B cell (primary cell): ENCODE measurements at regions not wholly inside any gene's neighbourhood (a gene's known extent, or its start where the extent isn't known, plus 50 kb on each side); places are given as distances from the start of the nearest gene placed in this dataset.

ENCODE experiments used
- ATAC-seq: fragments of 200-7000 bp; cut with Tn5 transposase; one replicate; pipeline ENCODE4 v1.10.0; 2021; ENCODE audit warnings: low read depth, mild to moderate bottlenecking, moderate number of reproducible peaks, moderate library complexity
- CTCF ChIA-PET: fragments of 350-600 bp; sonication (Branson Sonifier 250); formaldehyde crosslinking; loops from one replicate; lab custom pipeline; 2021; ENCODE audit warnings: antibody characterized with exemption, inconsistent platforms; lab: Charles Lee
- POLR2A ChIA-PET: fragments of 350-600 bp; sonication (Branson Sonifier 250); formaldehyde crosslinking; loops from one replicate; lab custom pipeline; 2021; ENCODE audit warnings: antibody characterized with exemption; lab: Charles Lee
- DNase-seq: peaks from one replicate; pipeline ENCODE4 v3.0.0; 2013
- H2AFZ ChIP-seq: 2 replicates; pipeline ENCODE4 v1.6.1; 2012; ENCODE audit warnings: mild to moderate bottlenecking, low read depth, low read length; ENCODE audit not compliant: insufficient read depth, poor library complexity, severe bottlenecking
- H3K27ac ChIP-seq, 2 donors: 1 replicate in 1 of 2; 2 replicates in 1 of 2; pipeline ENCODE4 v1.5.1; 2012 to 2013; ENCODE audit warnings: low read length in 2 of 2, mild to moderate bottlenecking in 2 of 2, moderate library complexity in 1 of 2
- H3K27me3 ChIP-seq, 4 experiments: fragments of 200-600 bp in 1 of 4; sonication (generic) in 1 of 4; replicated peaks in 1 of 4; 1 replicate in 2 of 4; 2 replicates in 2 of 4; pipeline versions ENCODE4 v1.6.1 to v1.7.0; 2013 to 2016; ENCODE audit warnings: low read length in 3 of 4, mild to moderate bottlenecking in 2 of 4, mixed read lengths in 1 of 4, moderate library complexity in 1 of 4; ENCODE audit not compliant: insufficient read depth in 4 of 4, control insufficient read depth in 3 of 4; ENCODE audit errors: control extremely low read depth in 1 of 4
- H3K36me3 ChIP-seq, 2 experiments: replicated peaks in 1 of 2; 1 replicate in 1 of 2; 2 replicates in 1 of 2; pipeline versions ENCODE4 v1.6.1 to v1.7.1; 2013; ENCODE audit warnings: low read length in 1 of 2; ENCODE audit not compliant: insufficient read depth in 2 of 2, control insufficient read depth in 1 of 2; ENCODE audit errors: control extremely low read depth in 1 of 2, extremely low read depth in 1 of 2
- H3K4me1 ChIP-seq, 2 donors: fragments of 200-600 bp in 1 of 2; sonication (generic) in 1 of 2; 1 replicate in 1 of 2; 2 replicates in 1 of 2; pipeline versions ENCODE4 v1.5.1 to v1.6.1; 2013 to 2017; ENCODE audit warnings: low read length in 2 of 2; ENCODE audit not compliant: control insufficient read depth in 2 of 2, insufficient read depth in 2 of 2
- H3K4me2 ChIP-seq: replicated peaks from 2 replicates; pipeline ENCODE3; 2012; ENCODE audit warnings: mild to moderate bottlenecking, low read depth, low read length; ENCODE audit not compliant: poor library complexity, severe bottlenecking
- H3K4me3 ChIP-seq, 5 experiments: fragments of 200-600 bp in 1 of 5; sonication (generic) in 1 of 5; 1 replicate in 3 of 5; 2 replicates in 2 of 5; pipeline versions ENCODE4 v1.5.1 to v1.7.0; 2011 to 2016; ENCODE audit warnings: low read length in 4 of 5, mild to moderate bottlenecking in 4 of 5, low read depth in 2 of 5, control low read depth in 1 of 5, moderate library complexity in 1 of 5; ENCODE audit not compliant: insufficient read depth in 1 of 5; ENCODE audit errors: control extremely low read depth in 1 of 5, extremely low read depth in 1 of 5
- H3K79me2 ChIP-seq: fragments of 200-600 bp; sonication (generic); one replicate; pipeline ENCODE4 v1.6.0; 2016; ENCODE audit warnings: low read length; ENCODE audit not compliant: control insufficient read depth, insufficient read depth
- H3K9ac ChIP-seq: fragments of 200-600 bp; sonication (generic); 2 replicates; pipeline ENCODE4 v1.6.1; 2017; ENCODE audit warnings: mild to moderate bottlenecking, low read length, moderate library complexity
- H3K9me3 ChIP-seq, 3 donors: one replicate each; pipeline versions ENCODE4 v1.6.1 to v1.7.1; 2013; ENCODE audit warnings: low read length in 2 of 3; ENCODE audit not compliant: control insufficient read depth in 2 of 3, insufficient read depth in 1 of 3; ENCODE audit errors: control extremely low read depth in 1 of 3
- H4K20me1 ChIP-seq: 2 replicates; pipeline ENCODE4 v1.6.0; 2012; ENCODE audit warnings: mild to moderate bottlenecking, low read length; ENCODE audit not compliant: insufficient read depth, control insufficient read depth, poor library complexity, severe bottlenecking
- H3K27ac Mint-ChIP-seq: one replicate; pipeline ENCODE4 v1.8.0; 2021; ENCODE audit warnings: mixed read lengths
- H3K27me3 Mint-ChIP-seq: one replicate; pipeline ENCODE4 v1.8.0; 2021; ENCODE audit warnings: mixed read lengths
- H3K4me1 Mint-ChIP-seq: one replicate; pipeline ENCODE4 v1.8.0; 2021; ENCODE audit warnings: mixed read lengths
- H3K4me3 Mint-ChIP-seq: one replicate; pipeline ENCODE4 v1.8.0; 2021; ENCODE audit warnings: mixed read lengths
- H3K9me3 Mint-ChIP-seq: one replicate; pipeline ENCODE4 v1.8.0; 2022; ENCODE audit warnings: mixed read lengths; ENCODE audit not compliant: insufficient read depth
- EZH2 ChIP-seq: IDR thresholded peaks from 2 replicates; pipeline ENCODE4 v1.6.1; 2012; ENCODE audit warnings: borderline replicate concordance, low read depth, mild to moderate bottlenecking, moderate library complexity, low read length; ENCODE audit not compliant: insufficient read depth, poor library complexity, severe bottlenecking
- WGBS: methylation state at CpG from one replicate; pipeline ENCODE4 v1.1.5; 2013; ENCODE audit warnings: missing lambda C conversion rate; ENCODE audit not compliant: insufficient coverage; 5-methylcytosine and 5-hydroxymethylcytosine counted together
- intact Hi-C: fragments of 100-400 bp; cut with micrococcal nuclease; formaldehyde crosslinking; loops from one replicate; pipeline ENCODE4 v1.10.0; 2022
- TF ChIP-seq, protein P1 (sequence below): fragments of 200-600 bp; IDR thresholded peaks from one replicate; pipeline ENCODE4 v1.8.0; 2022; ENCODE audit warnings: antibody characterized with exemption, mild to moderate bottlenecking

DNA sequence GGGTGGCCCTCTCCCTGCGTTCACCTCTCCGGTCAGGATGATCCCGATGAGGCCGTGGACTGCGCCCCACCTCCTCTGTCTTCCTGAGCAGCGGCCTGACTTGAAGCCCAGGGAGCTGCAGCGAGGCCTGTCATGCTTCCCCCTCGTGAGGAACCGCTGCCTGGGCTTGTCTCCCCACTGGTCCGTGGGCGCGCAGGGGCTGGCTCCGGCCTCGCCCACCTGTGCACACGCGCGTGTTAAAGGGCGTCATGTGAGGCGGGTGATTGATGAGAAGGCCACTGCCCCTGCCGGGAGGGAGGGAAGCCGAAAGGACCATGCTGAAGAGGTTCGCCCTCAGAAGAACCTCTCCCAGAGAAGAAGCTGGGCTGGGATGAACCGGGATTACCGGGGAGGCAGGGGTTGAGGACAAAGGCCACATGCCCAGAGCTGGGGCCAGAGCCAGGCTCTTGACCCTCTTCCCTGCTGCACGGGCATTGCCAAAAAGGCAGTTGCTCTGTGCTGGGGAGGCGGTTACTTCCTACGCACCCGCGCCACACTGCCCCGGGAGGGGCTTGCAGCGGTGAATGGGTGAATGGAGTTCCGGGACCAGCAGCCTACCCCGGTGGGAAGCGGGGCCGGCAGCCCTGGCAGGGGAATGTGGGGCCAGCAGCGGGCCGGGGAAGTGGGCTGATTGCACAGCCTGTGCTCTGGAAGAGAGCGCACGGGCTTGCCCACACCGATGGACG lies 85.9 kb upstream of the GSE1 start:
- Mint-ChIP-seq H3K4me3 (no peak overlapping the region), H3K9me3 (no peaks in the 10 kb centered on the region), H3K27me3 (peaks cover 19% of the 10 kb centered on the region), H3K4me1 (no peaks in the 10 kb centered on the region), H3K27ac (peak overlapping the region; percentile 60)
- H2AFZ ChIP-seq: no peak overlapping the region
- DNase-seq: no peak
- no peaks in the 10 kb centered on the region for H3K9me3 ChIP-seq
- H3K27ac ChIP-seq: no peak overlapping the region
- ChIA-PET POLR2A (interaction anchor here (0.7 kb wide), 1 partner anchor 147 kb away, joined by 3 read pairs; no protein-coding TSS in a partner anchor), CTCF (interaction anchor here (0.8 to 5.8 kb wide), 4 partner anchors 12 to 89 kb away, joined by 3 to 23 read pairs (median 3); no protein-coding TSS in a partner anchor)
- H3K36me3 ChIP-seq: no peaks in the 10 kb centered on the region
- intact Hi-C loops: no loop called here
- peaks cover 0 to 29% (median 6%) of the 10 kb centered on the region in 4 experiments for H3K27me3 ChIP-seq
- no peak for ATAC-seq
- H3K9ac ChIP-seq: no peak overlapping the region
- no peak overlapping the region for H3K4me3 ChIP-seq
- no peaks in the 10 kb centered on the region for H3K79me2 ChIP-seq
- no peaks in the 10 kb centered on the region for H4K20me1 ChIP-seq
- no peak for TF ChIP-seq EZH2
- TF ChIP-seq, protein P1, sequence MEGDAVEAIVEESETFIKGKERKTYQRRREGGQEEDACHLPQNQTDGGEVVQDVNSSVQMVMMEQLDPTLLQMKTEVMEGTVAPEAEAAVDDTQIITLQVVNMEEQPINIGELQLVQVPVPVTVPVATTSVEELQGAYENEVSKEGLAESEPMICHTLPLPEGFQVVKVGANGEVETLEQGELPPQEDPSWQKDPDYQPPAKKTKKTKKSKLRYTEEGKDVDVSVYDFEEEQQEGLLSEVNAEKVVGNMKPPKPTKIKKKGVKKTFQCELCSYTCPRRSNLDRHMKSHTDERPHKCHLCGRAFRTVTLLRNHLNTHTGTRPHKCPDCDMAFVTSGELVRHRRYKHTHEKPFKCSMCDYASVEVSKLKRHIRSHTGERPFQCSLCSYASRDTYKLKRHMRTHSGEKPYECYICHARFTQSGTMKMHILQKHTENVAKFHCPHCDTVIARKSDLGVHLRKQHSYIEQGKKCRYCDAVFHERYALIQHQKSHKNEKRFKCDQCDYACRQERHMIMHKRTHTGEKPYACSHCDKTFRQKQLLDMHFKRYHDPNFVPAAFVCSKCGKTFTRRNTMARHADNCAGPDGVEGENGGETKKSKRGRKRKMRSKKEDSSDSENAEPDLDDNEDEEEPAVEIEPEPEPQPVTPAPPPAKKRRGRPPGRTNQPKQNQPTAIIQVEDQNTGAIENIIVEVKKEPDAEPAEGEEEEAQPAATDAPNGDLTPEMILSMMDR: no peak
- H3K4me1 ChIP-seq: peaks cover 0 to 5% of the 10 kb centered on the region in 2 donors
- WGBS: 92% methylated on average over 41 of the region's 41 CpGs
- H3K4me2 ChIP-seq: no peak overlapping the region

DNA sequence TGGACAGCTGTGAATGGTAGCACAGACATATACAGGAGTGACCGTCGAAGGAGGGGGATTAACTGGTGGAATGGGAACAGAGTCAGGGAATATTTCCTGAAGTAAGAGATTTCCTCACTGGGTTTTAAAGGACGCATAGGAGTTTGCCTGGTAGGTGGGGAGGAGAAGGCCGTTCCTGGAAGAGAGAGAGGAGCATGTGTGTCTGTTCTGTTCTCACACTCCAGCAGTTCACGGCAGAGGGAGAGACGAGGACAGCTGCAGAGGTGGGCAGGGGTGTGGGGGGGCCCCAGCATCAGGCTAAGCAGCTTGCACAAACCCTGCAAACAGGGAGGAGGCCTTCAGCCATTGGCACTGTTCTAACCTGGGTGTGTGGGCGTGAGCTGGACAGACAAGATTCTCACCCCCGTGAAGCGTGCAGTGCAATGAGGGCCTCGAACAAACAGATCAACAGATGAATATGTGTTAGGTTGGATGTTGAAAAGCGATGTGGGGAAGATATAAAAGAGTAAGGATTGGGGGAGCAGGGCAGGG lies 85.3 kb upstream of the GSE1 start:
- DNase-seq (no peak), ATAC-seq (no peak)
- no peak overlapping the region for H3K4me2 ChIP-seq
- peaks cover 14% of the 10 kb centered on the region for H3K27me3 Mint-ChIP-seq
- no peaks in the 10 kb centered on the region for H3K9me3 Mint-ChIP-seq
- intact Hi-C loops: no loop called here
- no peak overlapping the region for H3K27ac ChIP-seq
- no peak overlapping the region for H3K4me3 ChIP-seq
- no peaks in the 10 kb centered on the region for H3K36me3 ChIP-seq
- no peaks in the 10 kb centered on the region for H3K9me3 ChIP-seq
- H3K4me1 ChIP-seq: peaks cover 0 to 5% of the 10 kb centered on the region in 2 donors
- ChIA-PET CTCF (interaction anchor here (0.8 to 5.8 kb wide), 6 partner anchors 11 to 88 kb away, joined by 3 to 23 read pairs (median 9); no protein-coding TSS in a partner anchor), POLR2A (no interaction called here)
- H3K4me3 Mint-ChIP-seq: no peak overlapping the region
- no peak overlapping the region for H2AFZ ChIP-seq
- H3K9ac ChIP-seq: no peak overlapping the region
- TF ChIP-seq, protein P1: no peak
- TF ChIP-seq EZH2: no peak
- H3K4me1 Mint-ChIP-seq: no peaks in the 10 kb centered on the region
- no peaks in the 10 kb centered on the region for H4K20me1 ChIP-seq
- H3K79me2 ChIP-seq: no peaks in the 10 kb centered on the region
- peaks cover 0 to 29% (median 6%) of the 10 kb centered on the region in 4 experiments for H3K27me3 ChIP-seq
- WGBS: 94% methylated on average over 11 of the region's 11 CpGs
- H3K27ac Mint-ChIP-seq: peak overlapping the region; percentile 60
